ENCODE measurements at regions not wholly inside any gene's neighbourhood (a gene's known extent, or its start where the extent isn't known, plus 50 kb on each side); places are given as distances from the start of the nearest gene placed in this dataset.

DNA sequence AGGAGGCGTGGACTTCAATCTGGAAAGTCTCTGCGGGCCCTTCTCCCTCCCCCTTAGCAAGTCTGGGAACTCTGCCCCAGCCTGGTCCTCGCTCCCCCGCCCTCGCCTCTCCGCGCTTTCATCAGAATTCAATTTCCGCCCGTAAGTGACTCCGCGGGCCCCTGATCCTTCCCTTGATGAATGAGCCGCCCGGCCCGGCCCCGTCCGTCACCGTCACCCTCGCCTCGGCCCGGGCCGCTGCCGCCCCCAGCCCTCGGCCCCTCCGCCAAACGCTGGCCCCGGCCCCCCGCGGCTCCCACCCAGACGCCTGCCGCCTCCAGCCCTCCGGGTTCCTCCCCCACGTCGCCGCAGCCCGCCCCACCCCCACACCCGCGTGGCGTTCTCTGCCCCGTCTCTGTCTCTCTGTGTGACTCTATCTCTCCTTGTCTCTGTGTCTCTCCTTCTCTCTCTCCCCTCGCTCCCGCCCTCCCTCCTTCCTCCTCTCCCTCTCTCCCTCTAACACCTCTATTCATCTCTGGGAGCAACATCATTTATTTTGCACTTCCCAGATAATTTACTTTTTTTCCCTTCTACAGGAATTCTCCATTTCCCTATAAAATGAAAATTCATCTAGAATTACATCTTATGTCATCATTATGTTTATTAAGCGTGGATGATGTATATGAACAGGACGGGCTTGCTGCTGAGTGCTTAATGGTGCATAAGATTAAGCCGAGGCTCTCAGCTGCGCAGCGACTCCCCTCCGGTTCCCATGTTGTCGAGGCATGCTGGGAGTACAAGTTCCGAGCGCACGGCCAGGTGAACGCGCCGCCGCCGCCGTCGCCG lies 91.2 kb upstream of the PAX2 start (continued):
- TF ChIP-seq ZNF670 (tag by site-specific recombination; IDR thresholded peaks at IDR 0.05; ENCODE audit: low read depth) = no peak
- no peak for TF ChIP-seq ZNF585B (tag by site-specific recombination; IDR thresholded peaks at IDR 0.05)
- TF ChIP-seq ZNF335 (tag by site-specific recombination; conservative IDR thresholded peaks at IDR 0.05) = peak; percentile 45
- no peak for TF ChIP-seq KLF1 (tag by site-specific recombination; IDR thresholded peaks at IDR 0.05)
- TF ChIP-seq, protein P1, sequence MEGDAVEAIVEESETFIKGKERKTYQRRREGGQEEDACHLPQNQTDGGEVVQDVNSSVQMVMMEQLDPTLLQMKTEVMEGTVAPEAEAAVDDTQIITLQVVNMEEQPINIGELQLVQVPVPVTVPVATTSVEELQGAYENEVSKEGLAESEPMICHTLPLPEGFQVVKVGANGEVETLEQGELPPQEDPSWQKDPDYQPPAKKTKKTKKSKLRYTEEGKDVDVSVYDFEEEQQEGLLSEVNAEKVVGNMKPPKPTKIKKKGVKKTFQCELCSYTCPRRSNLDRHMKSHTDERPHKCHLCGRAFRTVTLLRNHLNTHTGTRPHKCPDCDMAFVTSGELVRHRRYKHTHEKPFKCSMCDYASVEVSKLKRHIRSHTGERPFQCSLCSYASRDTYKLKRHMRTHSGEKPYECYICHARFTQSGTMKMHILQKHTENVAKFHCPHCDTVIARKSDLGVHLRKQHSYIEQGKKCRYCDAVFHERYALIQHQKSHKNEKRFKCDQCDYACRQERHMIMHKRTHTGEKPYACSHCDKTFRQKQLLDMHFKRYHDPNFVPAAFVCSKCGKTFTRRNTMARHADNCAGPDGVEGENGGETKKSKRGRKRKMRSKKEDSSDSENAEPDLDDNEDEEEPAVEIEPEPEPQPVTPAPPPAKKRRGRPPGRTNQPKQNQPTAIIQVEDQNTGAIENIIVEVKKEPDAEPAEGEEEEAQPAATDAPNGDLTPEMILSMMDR (tag by site-specific recombination; IDR thresholded peaks at IDR 0.05) = no peak
- peak; percentile 58; the same call in 1 of the 2 replicates for TF ChIP-seq PRDM4 (tag by site-specific recombination; IDR thresholded peaks at IDR 0.05)
- TF ChIP-seq ZNF639 (tag by site-specific recombination; IDR thresholded peaks at IDR 0.05) = peak; percentile 95
- peak; percentile 94 for TF ChIP-seq GLIS1 (tag by site-specific recombination; IDR thresholded peaks at IDR 0.05)
- TF ChIP-seq KLF8 (tag by site-specific recombination; IDR thresholded peaks at IDR 0.05) = peak; percentile 21; the same call in 1 of the 2 replicates
- no peak for TF ChIP-seq ZSCAN18 (tag by site-specific recombination; IDR thresholded peaks at IDR 0.05)
- no peak for TF ChIP-seq ZBTB6 (tag by site-specific recombination; IDR thresholded peaks at IDR 0.05)
- peak; percentile 60; the same call in 1 of the 2 replicates for TF ChIP-seq ZNF394 (tag by site-specific recombination; IDR thresholded peaks at IDR 0.05; ENCODE audit: borderline replicate concordance)
- no peak for TF ChIP-seq ZNF311 (tag by site-specific recombination; IDR thresholded peaks at IDR 0.05; ENCODE audit: borderline replicate concordance)
- TF ChIP-seq, protein P2, sequence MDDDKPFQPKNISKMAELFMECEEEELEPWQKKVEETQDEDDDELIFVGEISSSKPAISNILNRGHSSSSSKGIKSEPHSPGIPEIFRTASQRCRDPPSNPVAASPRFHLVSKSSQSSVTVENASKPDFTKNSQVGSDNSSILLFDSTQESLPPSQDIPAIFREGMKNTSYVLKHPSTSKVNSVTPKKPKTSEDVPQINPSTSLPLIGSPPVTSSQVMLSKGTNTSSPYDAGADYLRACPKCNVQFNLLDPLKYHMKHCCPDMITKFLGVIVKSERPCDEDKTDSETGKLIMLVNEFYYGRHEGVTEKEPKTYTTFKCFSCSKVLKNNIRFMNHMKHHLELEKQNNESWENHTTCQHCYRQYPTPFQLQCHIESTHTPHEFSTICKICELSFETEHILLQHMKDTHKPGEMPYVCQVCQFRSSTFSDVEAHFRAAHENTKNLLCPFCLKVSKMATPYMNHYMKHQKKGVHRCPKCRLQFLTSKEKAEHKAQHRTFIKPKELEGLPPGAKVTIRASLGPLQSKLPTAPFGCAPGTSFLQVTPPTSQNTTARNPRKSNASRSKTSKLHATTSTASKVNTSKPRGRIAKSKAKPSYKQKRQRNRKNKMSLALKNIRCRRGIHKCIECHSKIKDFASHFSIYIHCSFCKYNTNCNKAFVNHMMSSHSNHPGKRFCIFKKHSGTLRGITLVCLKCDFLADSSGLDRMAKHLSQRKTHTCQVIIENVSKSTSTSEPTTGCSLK (tag by site-specific recombination; IDR thresholded peaks at IDR 0.05) = no peak
- TF ChIP-seq ZNF184 (tag by site-specific recombination; IDR thresholded peaks at IDR 0.05) = no peak
- TF ChIP-seq ZNF146 (tag by site-specific recombination; IDR thresholded peaks at IDR 0.05) = no peak
- TF ChIP-seq ZNF549 (tag by site-specific recombination; IDR thresholded peaks at IDR 0.05) = no peak
- no peak for TF ChIP-seq ZNF654 (tag by site-specific recombination; IDR thresholded peaks at IDR 0.05; ENCODE audit: low read depth)
- no peak for TF ChIP-seq ZNF426 (tag by site-specific recombination; IDR thresholded peaks at IDR 0.05)
- TF ChIP-seq, protein P3, sequence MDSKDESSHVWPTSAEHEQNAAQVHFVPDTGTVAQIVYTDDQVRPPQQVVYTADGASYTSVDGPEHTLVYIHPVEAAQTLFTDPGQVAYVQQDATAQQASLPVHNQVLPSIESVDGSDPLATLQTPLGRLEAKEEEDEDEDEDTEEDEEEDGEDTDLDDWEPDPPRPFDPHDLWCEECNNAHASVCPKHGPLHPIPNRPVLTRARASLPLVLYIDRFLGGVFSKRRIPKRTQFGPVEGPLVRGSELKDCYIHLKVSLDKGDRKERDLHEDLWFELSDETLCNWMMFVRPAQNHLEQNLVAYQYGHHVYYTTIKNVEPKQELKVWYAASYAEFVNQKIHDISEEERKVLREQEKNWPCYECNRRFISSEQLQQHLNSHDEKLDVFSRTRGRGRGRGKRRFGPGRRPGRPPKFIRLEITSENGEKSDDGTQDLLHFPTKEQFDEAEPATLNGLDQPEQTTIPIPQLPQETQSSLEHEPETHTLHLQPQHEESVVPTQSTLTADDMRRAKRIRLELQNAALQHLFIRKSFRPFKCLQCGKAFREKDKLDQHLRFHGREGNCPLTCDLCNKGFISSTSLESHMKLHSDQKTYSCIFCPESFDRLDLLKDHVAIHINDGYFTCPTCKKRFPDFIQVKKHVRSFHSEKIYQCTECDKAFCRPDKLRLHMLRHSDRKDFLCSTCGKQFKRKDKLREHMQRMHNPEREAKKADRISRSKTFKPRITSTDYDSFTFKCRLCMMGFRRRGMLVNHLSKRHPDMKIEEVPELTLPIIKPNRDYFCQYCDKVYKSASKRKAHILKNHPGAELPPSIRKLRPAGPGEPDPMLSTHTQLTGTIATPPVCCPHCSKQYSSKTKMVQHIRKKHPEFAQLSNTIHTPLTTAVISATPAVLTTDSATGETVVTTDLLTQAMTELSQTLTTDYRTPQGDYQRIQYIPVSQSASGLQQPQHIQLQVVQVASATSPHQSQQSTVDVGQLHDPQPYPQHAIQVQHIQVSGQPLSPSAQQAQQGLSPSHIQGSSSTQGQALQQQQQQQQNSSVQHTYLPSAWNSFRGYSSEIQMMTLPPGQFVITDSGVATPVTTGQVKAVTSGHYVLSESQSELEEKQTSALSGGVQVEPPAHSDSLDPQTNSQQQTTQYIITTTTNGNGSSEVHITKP (tag by site-specific recombination; IDR thresholded peaks at IDR 0.05) = 0 out of 2 replicates have a peak, but pooled peaks have one; percentile 1
- no peak for TF ChIP-seq ZNF223 (tag by site-specific recombination; IDR thresholded peaks at IDR 0.05)
- TF ChIP-seq ZBTB1 (tag by site-specific recombination; IDR thresholded peaks at IDR 0.05) = no peak
- TF ChIP-seq ZNF677 (tag by site-specific recombination; IDR thresholded peaks at IDR 0.05) = no peak
- no peak for TF ChIP-seq ZNF768 (tag by site-specific recombination; IDR thresholded peaks at IDR 0.05)

All from HEK293 (cell line).